SU-DHL-6 (cell line): ENCODE measurements at regions not wholly inside any gene's neighbourhood (a gene's known extent, or its start where the extent isn't known, plus 50 kb on each side); places are given as distances from the start of the nearest gene placed in this dataset.

Experiments
- H2AFZ ChIP-seq: fragments of 200-600 bp; sonication (generic); 2 replicates; pipeline ENCODE4 v1.6.1; 2014; ENCODE audit warnings: low read depth, mild to moderate bottlenecking, moderate library complexity, mixed read lengths, antibody characterized with exemption, low read length; ENCODE audit not compliant: severe bottlenecking
- H3F3A ChIP-seq: fragments of 200-600 bp; shearing (Covaris generic); 2 replicates; pipeline ENCODE4 v1.6.0; 2016; ENCODE audit warnings: antibody characterized with exemption, mild to moderate bottlenecking; ENCODE audit not compliant: insufficient read depth
- H3K27ac ChIP-seq: fragments of 200-600 bp; sonication (generic); 2 replicates; pipeline ENCODE4 v1.5.1; 2016; ENCODE audit warnings: low read depth, mild to moderate bottlenecking, low read length, moderate library complexity, mixed read lengths
- H3K27me3 ChIP-seq: fragments of 200-600 bp; sonication (generic), shearing (Covaris generic); 2 replicates; pipeline ENCODE4 v1.6.0; 2014; ENCODE audit warnings: mild to moderate bottlenecking, low read length
- H3K36me3 ChIP-seq: fragments of 200-600 bp; sonication (generic); 2 replicates; pipeline ENCODE4 v1.6.1; 2014; ENCODE audit warnings: mild to moderate bottlenecking, low read length, mixed read lengths
- H3K4me2 ChIP-seq: fragments of 300-600, 200-600 bp; shearing (Covaris generic), sonication (generic); 2 replicates; pipeline ENCODE4 v1.6.0; 2014; ENCODE audit warnings: low read length, low read depth, mild to moderate bottlenecking; ENCODE audit not compliant: poor library complexity, severe bottlenecking
- H3K4me3 ChIP-seq: fragments of 200-600 bp; sonication (generic); 2 replicates; pipeline ENCODE4 v1.5.1; 2014; ENCODE audit warnings: antibody characterized with exemption, low read length, mild to moderate bottlenecking, mixed read lengths; ENCODE audit not compliant: insufficient read depth, poor library complexity, severe bottlenecking
- H3K79me2 ChIP-seq: fragments of 200-600 bp; sonication (generic); 2 replicates; pipeline ENCODE4 v1.6.1; 2014; ENCODE audit warnings: mild to moderate bottlenecking, low read length, moderate library complexity; ENCODE audit not compliant: insufficient read depth
- H3K9ac ChIP-seq: fragments of 200-600 bp; sonication (generic); 2 replicates; pipeline ENCODE4 v1.7.0; 2014; ENCODE audit warnings: mild to moderate bottlenecking, low read length
- H3K9me2 ChIP-seq: fragments of 200-600 bp; sonication (generic); replicated peaks from 2 replicates; pipeline ENCODE4 v1.6.1; 2014; ENCODE audit warnings: low read length; ENCODE audit not compliant: insufficient read depth
- H3K9me3 ChIP-seq: fragments of 200-600 bp; sonication (generic); 2 replicates; pipeline ENCODE4 v1.6.1; 2014; ENCODE audit warnings: low read length, mixed read lengths; ENCODE audit not compliant: insufficient read depth
- H4K20me1 ChIP-seq: fragments of 200-600 bp; sonication (generic); 2 replicates; pipeline ENCODE4 v1.6.1; 2014; ENCODE audit warnings: low read depth, mild to moderate bottlenecking, antibody characterized with exemption, low read length, moderate library complexity, mixed read lengths
- EZH2phosphoT487 ChIP-seq: fragments of 200-600 bp; sonication (generic), shearing (Covaris generic); conservative IDR thresholded peaks from 2 replicates; pipeline ENCODE4 v1.6.1; 2018; ENCODE audit warnings: mild to moderate bottlenecking, antibody characterized with exemption, low read length, moderate library complexity, mixed read lengths
- TF ChIP-seq, protein P1 (sequence below): fragments of 200-600 bp; sonication (generic); IDR thresholded peaks from one replicate; pipeline ENCODE4 v1.5.1; 2017; ENCODE audit warnings: antibody characterized with exemption, mild to moderate bottlenecking, low read length, moderate library complexity; ENCODE audit not compliant: insufficient read depth, poor library complexity, severe bottlenecking

DNA sequence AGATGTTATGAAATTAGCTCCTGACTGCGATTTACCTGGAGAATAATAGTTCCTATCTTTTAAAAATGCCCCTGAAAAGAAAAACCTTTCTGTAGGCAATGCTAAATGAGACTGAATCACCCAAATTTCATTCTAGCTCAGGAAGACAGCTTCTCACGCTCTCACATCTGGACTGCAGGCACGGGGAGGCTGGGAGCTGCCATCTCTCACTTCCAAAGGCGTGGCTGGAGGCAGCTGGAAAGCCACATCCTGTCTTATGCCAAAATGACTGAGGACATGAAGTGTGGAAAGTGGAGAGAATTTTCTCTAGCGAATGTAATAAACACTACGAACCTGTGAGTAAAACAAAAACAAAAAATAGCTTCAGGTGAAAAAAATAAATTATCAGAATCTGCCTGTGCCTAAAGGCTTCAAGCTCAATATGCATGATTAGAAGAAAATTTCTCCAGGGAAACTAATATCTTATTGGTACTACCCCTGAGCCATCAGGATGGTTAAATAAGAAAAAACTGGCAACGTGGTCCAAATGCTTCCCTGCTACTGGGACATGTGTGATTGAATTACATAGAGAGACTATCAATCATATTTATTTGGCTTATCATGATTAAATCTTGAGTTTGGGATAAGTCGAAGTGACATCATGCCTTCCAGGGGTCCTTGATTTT is 58.1 kb upstream of the UBL3 start:
- Histone ChIP-seq H3K9me3 (no peaks in the 10 kb centered on the region), H2AFZ (no peak overlapping the region), H3K27me3 (no peaks in the 10 kb centered on the region), H3K9ac (no peak overlapping the region), H3K27ac (no peak overlapping the region), H3K36me3 (no peaks in the 10 kb centered on the region), H3K4me2 (no peak overlapping the region), H3K9me2 (no peaks in the 10 kb centered on the region), H3K79me2 (no peaks in the 10 kb centered on the region), H4K20me1 (no peaks in the 10 kb centered on the region), H3K4me3 (no peak overlapping the region), H3F3A (no peaks in the 10 kb centered on the region)
- TF ChIP-seq, protein P1, sequence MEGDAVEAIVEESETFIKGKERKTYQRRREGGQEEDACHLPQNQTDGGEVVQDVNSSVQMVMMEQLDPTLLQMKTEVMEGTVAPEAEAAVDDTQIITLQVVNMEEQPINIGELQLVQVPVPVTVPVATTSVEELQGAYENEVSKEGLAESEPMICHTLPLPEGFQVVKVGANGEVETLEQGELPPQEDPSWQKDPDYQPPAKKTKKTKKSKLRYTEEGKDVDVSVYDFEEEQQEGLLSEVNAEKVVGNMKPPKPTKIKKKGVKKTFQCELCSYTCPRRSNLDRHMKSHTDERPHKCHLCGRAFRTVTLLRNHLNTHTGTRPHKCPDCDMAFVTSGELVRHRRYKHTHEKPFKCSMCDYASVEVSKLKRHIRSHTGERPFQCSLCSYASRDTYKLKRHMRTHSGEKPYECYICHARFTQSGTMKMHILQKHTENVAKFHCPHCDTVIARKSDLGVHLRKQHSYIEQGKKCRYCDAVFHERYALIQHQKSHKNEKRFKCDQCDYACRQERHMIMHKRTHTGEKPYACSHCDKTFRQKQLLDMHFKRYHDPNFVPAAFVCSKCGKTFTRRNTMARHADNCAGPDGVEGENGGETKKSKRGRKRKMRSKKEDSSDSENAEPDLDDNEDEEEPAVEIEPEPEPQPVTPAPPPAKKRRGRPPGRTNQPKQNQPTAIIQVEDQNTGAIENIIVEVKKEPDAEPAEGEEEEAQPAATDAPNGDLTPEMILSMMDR, result no peak
- no peak for TF ChIP-seq EZH2phosphoT487

DNA sequence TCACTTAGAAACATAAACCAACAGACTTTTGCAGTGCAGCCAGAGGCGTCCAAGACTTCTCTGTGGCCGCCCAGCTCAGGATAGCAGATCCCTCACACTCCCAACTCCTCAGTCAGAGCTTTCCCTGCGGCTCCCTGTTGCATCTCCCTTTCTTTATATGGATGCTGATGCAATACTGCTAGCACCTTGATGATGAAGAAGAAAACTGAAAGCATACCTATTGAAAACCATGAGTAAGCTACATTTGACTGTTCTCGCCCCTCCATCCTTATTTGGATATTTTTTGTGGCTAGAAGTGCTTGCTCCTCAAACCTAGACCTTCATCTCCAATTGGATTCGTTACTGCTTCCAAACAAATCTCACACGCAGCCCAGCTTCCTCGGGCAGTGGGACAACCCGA is 57.3 kb upstream of the UBL3 start:
- H3K36me3 ChIP-seq, result no peaks in the 10 kb centered on the region
- no peaks in the 10 kb centered on the region for H3F3A ChIP-seq
- no peak overlapping the region for H3K4me3 ChIP-seq
- H2AFZ ChIP-seq, result no peak overlapping the region
- H3K9me2 ChIP-seq, result no peaks in the 10 kb centered on the region
- H3K4me2 ChIP-seq, result no peak overlapping the region
- no peak for TF ChIP-seq EZH2phosphoT487
- TF ChIP-seq, protein P1, result no peak
- H3K9ac ChIP-seq, result no peak overlapping the region
- H4K20me1 ChIP-seq, result no peaks in the 10 kb centered on the region
- H3K27me3 ChIP-seq, result no peaks in the 10 kb centered on the region
- H3K27ac ChIP-seq, result no peak overlapping the region
- H3K79me2 ChIP-seq, result no peaks in the 10 kb centered on the region
- H3K9me3 ChIP-seq, result no peaks in the 10 kb centered on the region

DNA sequence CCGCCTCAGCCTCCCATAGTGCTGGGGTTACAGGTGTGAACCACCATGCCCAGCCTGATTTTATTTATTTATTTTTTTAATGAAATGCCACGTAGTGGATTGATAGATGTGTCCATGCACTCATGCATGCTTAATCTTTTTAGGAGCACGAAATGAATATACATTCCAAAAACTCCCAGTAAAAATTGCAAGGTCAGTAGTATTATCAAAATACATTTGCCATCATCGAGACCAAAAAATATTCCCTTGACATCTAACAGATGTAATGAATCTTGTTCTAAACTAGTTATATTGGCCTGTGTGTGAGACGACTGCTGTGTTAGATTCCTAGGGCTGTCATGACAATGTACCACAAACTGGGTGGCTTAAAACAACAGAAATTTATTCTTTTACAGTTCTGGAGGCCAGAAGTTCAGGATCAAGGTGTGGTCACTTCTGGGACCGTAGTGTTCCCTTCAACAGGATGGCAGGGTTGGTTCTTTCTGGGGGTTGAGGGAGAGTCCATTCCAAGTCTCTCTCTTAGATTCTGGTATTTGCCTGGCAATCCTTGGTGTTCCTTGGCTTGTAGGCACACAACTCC is 56.1 kb upstream of the UBL3 start:
- no peaks in the 10 kb centered on the region for H4K20me1 ChIP-seq
- no peak overlapping the region for H3K4me3 ChIP-seq
- TF ChIP-seq EZH2phosphoT487, result no peak
- TF ChIP-seq, protein P1, result no peak
- H3K9ac ChIP-seq, result no peak overlapping the region
- no peak overlapping the region for H3K4me2 ChIP-seq
- H3K9me3 ChIP-seq, result no peaks in the 10 kb centered on the region
- no peaks in the 10 kb centered on the region for H3K36me3 ChIP-seq
- no peak overlapping the region for H2AFZ ChIP-seq
- no peaks in the 10 kb centered on the region for H3K27me3 ChIP-seq
- no peaks in the 10 kb centered on the region for H3F3A ChIP-seq
- H3K9me2 ChIP-seq, result no peaks in the 10 kb centered on the region
- no peak overlapping the region for H3K27ac ChIP-seq
- H3K79me2 ChIP-seq, result no peaks in the 10 kb centered on the region
